CD4-positive, alpha-beta T cell treated with Interleukin-10 for 1 hour (primary cell): ENCODE measurements at regions not wholly inside any gene's neighbourhood (a gene's known extent, or its start where the extent isn't known, plus 50 kb on each side); places are given as distances from the start of the nearest gene placed in this dataset.
"Not testable (repeated sequence)": the region's sequence is repeated elsewhere in the genome, so short reads cannot be mapped to it uniquely, and the experiment has no call there.

ENCODE experiments used
- DNase-seq: peaks from one replicate; pipeline ENCODE4 v3.0.0-alpha.2; 2020

DNA sequence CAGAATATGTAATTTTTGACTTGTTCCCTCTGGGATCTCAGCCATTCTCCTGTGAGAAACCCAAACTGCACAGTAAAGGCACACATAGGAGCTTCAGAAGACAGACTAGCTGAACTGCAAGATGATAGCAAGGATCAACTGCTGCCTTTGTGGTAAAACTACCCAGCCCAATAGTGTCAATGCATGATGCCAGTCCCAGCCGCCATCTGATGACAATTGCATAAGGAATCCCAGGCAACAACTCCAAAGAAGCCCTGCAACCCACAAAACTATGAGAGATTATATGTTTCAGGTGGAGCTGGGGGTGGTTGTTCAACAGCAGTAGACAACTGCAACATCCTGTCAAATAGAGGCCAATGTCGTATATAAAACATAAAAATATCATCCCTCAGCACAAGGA, 192.4 kb upstream of the ARPP21 start:
- DNase-seq = no peak

DNA sequence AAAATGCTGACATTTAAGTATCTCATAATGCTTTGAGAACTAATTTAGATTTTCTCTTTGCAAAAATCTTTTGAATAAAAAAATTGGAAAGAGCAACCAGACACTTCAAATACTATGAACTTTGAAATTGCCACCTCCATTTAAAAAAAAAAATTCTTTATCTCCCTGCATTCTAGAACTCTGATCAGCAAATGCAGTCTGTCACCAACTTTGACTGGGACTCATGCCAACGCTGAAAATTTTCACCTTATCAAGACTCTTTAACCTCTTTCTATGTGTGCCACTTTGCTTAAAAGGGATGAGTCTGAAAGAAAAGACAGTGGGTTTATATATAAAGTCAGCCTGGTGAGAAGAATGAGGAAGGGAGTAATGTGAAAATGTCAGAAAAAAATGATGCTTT, 191.2 kb upstream of the ARPP21 start:
- no peak for DNase-seq

DNA sequence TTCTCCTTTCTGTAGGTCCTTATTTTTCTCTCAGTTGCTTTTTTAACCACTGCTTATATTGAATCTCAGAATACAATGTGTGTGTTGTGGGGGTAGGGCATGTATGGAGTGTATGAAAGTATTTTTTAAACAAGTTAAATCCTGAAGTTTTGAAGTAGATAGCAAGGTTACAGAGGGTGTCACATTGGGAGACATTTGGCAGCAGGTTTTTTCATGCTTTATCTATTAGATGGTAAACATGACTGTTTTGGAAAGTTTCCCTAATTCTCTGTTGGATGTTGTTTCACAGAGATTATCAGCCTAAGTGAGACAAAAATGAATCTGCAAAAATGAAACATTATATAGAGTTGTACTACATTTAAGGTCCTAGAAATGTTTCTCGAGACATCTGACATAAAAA, 190.6 kb upstream of the ARPP21 start:
- DNase-seq = no peak

DNA sequence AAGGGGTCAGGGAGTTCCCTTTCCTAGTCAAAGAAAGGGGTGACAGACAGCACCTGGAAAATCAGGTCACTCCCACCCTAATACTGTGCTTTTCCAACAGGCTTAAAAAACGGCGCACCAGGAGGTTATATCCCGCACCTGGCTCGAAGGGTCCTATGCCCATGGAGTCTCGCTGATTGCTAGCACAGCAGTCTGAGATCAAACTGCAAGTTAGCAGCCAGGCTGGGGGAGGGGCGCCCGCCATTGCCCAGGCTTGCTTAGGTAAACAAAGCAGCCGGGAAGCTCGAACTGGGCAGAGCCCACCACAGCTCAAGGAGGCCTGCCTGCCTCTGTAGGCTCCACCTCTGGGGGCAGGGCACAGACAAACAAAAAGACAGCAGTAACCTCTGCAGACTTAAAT, 184.5 kb upstream of the ARPP21 start:
- not testable (repeated sequence) for DNase-seq

DNA sequence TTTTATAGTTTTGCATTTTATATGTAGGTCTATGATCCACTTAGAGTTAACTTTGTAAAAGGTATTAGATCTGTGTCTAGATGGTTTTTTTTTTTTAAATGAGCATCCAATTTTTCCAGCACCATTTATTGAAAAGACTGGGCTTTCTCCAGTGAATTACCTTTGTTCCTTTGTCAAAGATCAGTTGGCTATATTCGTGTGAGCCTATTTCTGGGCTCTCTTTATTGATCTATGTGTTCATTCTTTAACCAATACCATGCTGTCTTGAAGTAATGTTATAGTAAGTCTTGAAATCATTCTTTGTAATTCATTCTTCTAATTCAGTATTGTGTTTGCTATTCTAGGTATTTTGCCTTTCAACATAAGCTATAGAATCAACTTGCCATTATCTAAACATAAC, 165.4 kb upstream of the ARPP21 start:
- DNase-seq = no peak

DNA sequence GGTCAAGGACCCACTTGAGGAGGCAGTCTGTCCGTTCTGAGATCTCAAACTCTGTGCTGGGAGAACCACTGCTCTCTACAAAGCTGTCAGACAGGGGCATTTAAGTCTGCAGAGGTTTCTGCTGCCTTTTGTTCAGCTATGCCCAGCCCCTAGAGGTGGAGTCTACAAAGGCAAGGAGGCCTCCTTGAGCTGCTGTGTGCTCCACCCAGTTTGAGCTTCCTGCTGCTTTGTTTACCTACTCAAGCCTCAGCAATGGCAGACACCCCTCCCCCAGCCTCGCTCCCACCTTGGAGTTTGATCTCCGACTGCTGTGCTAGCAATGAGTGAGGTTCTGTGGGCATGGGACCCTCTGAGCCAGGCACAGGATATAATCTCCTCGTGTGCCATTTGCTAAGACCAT, 156.8 kb upstream of the ARPP21 start:
- not testable (repeated sequence) for DNase-seq

DNA sequence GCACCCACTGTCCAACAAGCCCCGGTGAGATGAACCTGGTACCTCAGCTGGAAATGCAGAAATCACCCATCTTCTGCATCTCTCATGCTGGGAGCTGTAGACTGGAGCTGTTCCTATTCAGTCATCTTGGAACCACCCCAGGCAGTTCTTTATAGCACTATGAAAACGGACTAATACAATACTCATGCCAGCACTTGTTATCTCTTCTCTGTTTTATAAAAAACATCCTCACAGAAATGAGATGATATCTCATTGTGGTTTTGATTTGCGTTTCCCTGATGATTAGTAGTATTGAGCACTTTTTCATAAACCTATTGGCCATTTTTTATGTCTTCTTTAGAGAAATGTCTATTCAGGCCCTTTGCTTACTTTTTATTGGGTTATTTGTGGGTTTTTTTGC, 156.2 kb upstream of the ARPP21 start:
- DNase-seq = no peak

DNA sequence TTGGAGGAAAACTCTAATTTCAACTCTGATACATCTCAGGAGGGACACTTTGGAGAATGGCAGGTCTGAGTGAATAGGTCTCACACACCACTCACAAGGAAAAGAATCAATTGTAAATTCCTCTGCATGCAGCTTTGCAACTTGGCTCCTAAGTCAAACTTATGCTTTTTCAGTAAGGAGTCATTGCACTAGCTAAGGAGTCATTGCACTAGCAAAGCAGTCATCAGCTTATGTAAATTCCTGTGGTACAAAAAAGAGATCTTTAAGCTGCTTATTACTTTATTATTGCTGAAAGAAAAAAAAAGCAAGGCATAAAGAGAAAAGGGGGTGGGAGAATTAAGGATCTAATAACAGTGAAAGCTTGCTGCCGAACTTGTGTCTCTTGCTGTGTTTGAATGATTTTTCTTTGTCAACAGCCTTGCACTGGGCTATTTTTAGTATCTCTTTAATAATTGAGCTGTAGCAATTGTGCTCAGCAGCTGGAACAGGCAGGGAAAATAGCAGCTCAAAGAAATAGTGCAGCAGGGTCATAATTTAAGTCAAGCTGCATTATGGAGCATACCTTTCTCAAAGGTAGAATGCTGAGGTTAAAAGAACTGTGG, 154.3 kb upstream of the ARPP21 start:
- DNase-seq = no peak

DNA sequence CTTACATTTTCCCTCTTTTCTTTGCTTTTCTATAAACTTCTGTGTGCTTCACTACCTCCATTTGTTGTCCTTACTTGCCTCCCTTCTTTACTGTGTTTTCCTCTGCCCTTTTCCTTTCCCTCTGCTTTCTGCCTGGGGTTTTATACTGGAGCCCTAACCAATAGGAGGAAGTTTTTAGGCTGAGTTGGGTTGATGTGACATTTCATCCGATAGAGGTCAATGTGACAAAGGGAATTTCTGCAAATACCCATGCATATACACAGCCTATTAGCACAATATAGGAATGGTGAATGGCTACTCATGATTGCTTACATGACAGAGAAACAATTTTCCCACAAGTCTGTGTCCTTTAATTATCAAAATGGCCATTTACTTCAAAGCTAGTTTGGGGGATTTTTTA, 153.0 kb upstream of the ARPP21 start:
- no peak for DNase-seq

DNA sequence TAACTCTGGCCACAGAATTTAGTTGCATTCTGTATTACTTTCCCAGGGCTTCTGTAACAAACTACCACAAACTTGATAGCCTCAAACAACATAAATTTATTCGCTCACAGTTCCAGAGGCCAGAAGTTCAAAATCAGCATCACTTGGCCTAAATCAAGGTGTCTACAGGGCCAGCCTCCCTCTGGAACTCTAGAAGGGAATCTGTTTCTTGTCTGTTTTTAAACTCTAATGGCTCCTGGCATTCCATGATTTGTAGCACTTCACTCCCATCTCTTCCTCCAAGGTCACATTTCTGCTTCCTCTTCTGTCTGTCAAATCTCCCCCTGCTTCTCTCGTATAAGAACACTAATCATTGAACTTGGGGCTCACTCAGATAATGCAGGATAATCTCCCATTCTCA, 151.9 kb upstream of the ARPP21 start:
- no peak for DNase-seq

DNA sequence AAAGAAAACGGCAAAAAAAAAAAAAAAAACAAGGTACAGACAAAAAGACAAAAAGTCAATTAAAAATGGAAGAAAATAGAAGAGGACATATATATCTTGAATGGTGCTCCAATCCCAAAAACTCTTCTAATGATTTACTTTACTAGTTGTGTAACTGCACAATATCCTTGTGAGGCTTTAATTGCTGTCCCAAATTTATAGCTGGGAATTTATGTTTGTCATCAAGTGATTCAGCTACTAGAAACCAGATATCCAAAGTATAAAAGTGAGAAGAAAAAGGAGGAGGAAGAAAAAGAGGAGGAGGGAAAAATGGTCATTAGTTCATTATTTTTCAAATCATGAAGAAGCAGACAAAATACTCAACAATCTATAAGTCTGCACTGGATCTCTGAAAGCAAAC, 150.8 kb upstream of the ARPP21 start:
- no peak for DNase-seq

DNA sequence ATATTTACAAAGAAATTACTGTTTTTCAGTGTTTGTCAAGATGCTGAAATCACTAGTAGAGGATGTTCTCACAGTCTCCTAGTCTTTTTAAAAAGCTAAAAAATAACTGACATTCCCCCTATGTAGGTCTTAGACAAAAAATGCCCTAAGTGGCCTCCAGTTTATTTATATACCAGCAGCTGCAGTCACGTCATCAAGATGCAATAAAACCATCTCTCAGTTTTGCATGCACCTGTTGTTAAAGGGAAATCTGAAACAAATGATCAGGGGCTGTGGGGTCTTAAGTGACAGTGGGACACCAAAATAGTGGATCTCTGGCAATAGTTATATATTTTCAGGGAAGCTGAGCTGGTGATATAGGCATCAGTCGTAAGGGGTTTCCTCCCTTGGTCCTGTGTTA, 146.5 kb upstream of the ARPP21 start:
- DNase-seq = no peak

DNA sequence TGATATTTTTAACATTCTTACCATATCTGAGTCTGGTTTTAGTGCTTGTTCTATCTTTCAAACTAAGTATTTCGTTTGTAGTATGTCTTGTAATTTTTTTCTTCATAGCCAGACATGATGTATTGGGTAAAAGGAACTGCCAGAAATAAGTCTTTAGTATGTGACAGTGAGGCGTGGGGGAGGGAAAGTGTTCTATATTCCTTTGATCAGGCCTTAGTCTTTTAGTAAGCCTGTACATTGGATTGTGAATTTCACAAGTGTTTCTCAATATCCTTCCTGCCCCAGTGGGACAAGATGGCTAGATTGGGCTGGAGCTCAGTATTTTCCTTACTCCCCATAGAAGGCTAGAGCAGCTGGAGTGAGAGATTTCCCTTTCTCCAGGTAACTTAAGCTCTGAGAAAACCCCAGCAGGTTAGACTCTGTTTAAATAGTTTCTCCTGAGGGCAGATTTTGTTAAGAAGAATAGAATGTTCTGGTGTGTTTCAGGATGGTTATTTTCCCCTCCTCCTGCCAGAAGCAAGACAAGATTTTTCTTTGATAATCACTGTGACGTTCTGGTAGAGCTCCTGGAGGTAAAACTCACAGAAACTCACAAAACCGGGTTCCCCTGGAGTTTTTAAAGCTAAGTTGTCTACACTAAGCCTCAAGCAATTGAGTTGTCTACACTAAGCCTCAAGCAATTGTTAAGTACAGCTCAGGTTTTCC, 140.7 kb upstream of the ARPP21 start:
- DNase-seq = no peak

DNA sequence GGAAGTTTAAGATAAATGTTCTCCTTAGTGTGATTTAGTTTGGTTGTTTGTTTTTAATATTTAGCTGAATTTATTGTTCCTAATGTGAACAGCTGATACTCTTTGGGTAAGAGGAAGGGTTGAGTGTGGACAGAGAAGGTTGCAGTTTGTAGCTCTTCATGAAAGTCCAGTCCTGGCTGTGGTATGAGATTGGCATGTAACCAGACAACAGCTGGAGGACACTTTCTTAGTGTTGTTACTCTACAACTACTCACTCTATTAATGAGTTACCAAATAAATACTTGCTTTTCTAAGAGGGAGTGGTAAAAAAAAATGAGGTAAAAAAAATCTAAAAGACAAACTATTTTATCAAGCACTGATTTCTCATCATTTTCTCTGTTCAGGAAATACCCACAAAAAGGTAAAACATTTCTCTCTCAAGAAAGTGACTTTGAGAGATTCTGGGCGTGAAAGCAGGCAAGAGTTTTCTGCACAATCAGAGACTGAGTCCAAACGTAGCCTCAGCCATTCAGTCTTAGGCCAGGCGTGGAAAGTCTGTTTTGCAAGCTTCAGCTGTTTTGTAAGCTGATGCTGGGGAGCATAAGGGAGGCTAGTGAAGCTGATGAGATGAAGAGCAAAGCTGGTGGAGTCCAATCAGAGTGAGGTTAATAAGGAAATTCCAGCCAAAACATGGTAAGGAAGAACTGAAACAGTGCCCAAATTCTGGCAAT, 138.5 kb upstream of the ARPP21 start:
- DNase-seq = no peak

DNA sequence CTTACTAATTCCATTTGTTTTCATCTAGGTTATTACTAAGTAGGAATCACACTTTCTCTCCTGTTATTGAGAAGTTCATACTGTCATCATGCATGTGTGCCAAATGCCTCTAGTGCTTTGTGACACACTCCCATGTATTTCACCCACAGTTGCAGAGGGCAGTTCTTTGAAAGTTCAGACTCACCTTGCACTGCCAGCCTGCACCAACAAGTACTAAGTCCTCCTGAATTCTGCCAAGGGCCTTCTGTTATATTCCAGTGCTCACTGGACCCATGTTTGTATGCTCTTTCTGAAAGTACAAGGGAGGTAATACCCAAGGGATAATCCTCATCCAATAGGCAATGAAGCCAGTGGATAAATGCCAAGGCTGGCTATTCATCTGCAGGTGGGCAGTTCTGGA, 136.6 kb upstream of the ARPP21 start:
- no peak for DNase-seq

DNA sequence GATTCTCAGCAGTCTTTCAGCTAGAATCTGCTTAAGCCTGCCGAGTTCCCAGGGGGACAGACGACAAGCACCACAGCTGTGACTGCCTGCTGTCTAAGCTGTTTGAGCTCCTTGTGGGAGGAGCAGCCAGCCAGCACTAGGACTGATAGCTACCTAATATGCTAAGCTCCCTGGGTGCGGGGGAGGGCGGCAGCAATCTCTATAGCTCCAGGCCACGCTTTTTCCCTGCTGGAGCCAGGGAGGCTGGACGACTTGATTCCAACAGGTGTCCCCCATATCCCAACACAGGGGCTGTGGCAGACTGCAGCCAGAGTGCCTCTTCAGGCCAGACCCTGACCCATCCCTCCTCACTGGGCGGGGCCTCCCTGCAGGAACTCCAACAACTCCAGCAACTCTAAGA, 134.1 kb upstream of the ARPP21 start:
- no peak for DNase-seq

DNA sequence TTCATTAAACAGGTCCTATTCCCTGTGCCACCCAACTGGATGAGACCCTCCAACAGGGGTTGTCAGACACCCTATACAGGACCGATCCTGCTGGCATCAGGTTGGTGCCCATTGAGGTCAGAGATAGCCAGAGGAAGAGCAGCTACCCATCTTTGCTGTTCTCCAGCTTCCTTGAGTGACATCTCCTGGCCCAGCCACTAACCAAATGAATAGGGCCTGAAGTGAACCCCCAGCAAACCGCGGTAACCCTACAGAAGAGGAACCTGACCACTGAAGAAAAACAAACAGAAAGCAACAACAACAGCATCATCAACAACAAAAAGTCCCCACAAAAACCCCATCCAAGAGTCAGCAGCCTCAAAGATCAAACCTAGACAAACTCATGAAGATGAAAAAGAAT, 133.6 kb upstream of the ARPP21 start:
- no peak for DNase-seq

DNA sequence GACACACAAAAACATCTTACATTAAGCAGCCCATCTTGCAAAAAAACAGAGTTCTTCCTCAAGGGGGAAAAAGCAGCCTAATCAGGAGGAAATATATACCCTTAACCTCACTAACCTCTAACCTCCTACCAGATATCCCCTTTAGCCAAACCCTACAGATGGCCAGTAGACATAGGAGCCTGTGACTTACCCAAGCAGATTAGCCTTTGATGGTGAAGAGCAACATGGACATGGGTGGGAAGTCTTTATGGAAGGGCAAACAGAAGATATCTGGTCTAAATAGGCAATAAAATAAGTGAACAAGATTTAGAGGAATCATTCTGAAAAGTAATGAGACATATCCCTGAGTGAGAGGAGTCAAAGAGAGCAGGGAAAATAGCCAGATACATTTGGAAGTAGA, 119.4 kb upstream of the ARPP21 start:
- no peak for DNase-seq

DNA sequence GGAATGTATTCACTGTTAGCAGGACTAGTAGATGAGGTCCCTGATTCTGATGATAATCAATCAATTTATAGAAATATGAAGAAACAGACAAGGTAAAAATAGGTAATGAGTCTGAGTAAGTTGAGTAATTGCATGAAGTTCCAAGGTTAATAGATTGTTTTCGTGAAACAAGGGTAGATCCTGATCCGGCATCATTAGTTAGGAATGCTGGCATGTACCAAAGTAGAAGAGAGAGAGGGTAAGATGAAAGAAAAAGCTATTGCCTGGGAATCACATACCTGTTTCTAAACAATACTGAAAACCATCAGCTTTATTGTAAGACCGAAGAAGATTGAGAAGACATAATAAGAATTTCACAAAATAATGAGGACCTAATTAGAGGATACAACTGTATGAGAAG, 118.1 kb upstream of the ARPP21 start:
- DNase-seq = no peak

DNA sequence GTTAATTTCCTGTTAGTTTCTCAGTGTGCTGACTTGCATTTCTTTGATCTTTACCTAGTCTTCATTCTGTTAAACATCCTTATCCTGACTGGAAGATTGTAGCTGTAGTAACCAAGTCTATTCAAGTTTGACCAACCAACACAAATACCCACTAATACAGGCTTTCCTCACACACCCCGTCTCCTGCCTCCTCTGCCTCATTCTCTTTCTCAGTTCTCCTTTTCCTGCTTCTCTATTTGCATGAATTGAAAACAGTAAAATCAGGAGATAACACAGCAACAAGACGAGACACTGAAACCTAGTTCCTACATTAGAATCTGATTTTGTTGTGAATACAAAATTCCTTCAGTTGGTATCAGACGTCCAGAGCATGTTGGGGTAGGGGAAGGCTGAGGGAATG, 116.9 kb upstream of the ARPP21 start:
- DNase-seq = no peak

DNA sequence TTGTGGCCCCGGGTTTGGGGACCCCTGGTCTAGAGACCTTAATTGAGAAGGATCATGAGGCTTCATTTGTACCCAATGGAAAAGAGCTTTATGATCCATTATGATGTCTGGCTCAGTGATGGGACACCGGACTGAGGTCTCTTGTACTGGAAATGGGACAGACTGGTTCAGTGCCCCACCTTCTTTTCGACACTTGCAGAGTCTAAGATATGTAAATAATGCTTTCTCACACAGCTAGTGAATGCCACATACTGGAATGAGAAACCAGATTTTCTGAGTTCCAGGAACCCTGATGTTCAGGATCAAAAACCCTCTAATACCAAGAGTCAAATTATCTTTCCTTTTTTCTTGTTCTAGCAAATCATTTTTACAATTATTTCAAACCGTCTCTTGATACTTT, 116.3 kb upstream of the ARPP21 start:
- DNase-seq = no peak

DNA sequence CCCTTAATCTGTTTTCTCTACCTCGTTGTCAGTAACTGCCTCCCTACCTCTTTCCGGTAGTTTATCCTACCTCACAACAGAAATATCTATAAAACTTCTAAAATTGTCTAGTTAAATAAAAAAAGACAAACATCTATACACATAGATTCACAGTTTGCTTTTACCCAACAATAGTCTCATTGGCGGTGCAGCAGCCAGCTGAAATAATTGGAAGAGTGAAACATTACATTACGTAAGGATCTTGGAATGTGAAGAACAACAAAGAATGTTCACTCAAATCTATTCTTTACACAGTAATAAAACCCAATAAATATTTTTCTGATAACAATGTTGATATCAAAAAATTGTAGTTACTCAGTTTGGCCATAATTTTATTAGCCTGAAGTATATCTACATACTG, 115.5 kb upstream of the ARPP21 start:
- DNase-seq = no peak

DNA sequence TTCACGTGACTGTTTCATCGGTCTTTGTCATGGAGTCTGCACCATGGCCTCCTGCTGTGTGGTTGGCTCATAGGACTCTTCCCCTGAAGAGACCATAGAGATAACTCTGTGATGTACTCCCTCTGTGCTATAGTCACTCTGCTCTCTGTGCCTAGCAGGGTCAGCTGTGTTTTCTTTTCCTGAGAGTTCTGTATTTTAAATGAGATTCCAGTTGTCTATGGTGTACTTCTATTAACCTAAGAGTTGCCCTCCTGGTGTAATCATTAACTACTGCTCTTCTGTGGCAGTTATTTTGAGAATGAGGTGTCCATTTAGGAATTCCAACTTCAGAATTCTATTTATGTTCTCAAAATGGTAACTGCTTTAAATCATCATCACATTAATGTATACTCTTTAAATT, 114.5 kb upstream of the ARPP21 start:
- no peak for DNase-seq

DNA sequence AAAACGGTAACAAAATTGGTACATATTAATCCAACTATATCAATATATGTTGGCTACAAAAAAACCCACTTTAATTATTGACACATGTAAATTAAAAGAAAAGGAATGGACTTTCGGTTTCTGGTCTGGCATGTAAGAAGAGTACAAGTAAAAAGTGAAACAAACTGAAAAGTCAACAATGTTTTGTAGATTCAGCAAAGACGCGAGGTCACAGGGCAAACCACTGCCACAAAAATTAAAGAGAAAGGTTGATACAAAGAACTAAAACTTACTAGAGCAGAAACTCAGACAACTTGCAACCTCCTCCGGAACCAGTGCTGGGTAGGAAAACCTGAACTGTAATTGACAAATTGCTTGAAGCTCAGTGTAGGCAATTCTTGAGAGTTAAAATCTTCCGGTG, 110.6 kb upstream of the ARPP21 start:
- DNase-seq = no peak

DNA sequence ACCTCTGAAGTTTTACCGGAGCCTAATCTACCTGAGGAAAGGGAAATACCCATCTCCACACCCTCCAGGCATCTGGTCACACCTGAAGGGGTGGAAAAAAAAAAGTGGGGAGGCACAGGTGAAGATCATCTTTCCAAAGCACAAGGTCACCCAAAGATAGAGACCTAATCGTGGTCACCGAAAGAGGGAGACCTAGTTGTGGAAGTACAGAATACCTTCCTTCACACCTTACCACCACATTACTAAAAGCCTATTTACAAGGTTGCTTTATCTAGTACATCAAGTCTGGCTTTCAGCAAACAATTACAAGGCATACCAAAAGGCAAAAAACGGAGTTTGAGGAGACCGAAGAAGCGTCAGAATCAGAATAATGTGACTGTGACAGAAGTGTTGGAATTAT, 110.0 kb upstream of the ARPP21 start:
- no peak for DNase-seq
